22Rv1 (cell line): ENCODE measurements at regions not wholly inside any gene's neighbourhood (a gene's known extent, or its start where the extent isn't known, plus 50 kb on each side); places are given as distances from the start of the nearest gene placed in this dataset.
"Not testable (repeated sequence)": the region's sequence is repeated elsewhere in the genome, so short reads cannot be mapped to it uniquely, and the experiment has no call there.

Source experiments
- CTCF ChIP-seq: fragments of 450-650 bp; IDR thresholded peaks from 2 replicates; pipeline ENCODE4 v1.5.1; 2017; ENCODE audit warnings: mild to moderate bottlenecking
- ZFX ChIP-seq: fragments of 450-650 bp; IDR thresholded peaks from 2 replicates; pipeline ENCODE4 v1.6.1; 2017; ENCODE audit warnings: antibody characterized with exemption, borderline replicate concordance

GRCh38 chr10:47590534-47590933, 67.1 kb upstream of the AGAP9 start:
- TF ChIP-seq CTCF, ZFX: not testable (repeated sequence)
